Body of pancreas (tissue), 4 donors: ENCODE measurements at regions not wholly inside any gene's neighbourhood (a gene's known extent, or its start where the extent isn't known, plus 50 kb on each side); places are given as distances from the start of the nearest gene placed in this dataset.

Source experiments
- CTCF ChIP-seq, 7 experiments: fragments of 450-650 bp in 4 of 7; fragments of 200-600 bp in 3 of 7; sonication (generic) in 3 of 7; IDR thresholded peaks; one replicate each; pipeline ENCODE4 v1.5.1; 2016 to 2019; ENCODE audit warnings: antibody characterized with exemption in 7 of 7
- POLR2A ChIP-seq, 3 donors: fragments of 450-650 bp; IDR thresholded peaks; one replicate each; pipeline ENCODE4 v1.6.1; 2016; ENCODE audit warnings: antibody characterized with exemption in 3 of 3, mild to moderate bottlenecking in 2 of 3

DNA sequence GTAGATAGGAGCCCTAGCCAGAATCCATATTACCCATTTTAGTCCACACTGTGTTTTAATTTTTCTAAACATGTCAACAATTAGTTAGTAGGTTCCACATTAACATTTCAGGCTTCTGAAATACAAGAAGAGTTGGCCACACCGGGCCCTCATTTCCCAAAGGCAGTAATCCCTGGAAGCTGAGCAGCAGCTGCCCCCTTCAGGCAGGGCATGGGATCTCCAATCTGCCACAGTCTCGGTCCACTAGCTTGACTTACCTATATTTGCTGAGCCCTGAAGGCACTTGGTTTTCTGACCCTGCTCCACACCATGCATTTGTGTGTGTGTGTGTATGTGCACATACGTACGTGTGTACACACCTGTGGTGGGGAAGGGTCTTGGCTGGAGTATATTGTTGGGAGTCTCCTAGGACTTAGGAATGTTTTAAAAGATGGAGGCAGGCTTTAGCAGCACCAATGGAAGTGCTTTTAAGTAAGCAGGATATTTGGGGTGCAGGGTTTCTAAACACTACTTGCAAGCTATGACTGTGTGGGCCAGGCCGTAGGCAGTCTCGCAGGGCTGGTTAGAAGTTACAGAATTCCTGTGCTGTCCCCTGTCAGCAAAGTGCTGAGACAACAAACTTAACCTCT is 71.2 kb upstream of the SOX14 start:
- peak in 5 of 7 experiments; percentile 9 to 30 (median 20) for TF ChIP-seq CTCF (IDR thresholded peaks at IDR 0.05)
- TF ChIP-seq POLR2A (IDR thresholded peaks at IDR 0.05) = no peak
